GM21367 (cell line): ENCODE measurements at regions not wholly inside any gene's neighbourhood (a gene's known extent, or its start where the extent isn't known, plus 50 kb on each side); places are given as distances from the start of the nearest gene placed in this dataset.

Experiments used
- ATAC-seq: cut with Tn5 transposase; IDR thresholded peaks from one replicate; pipeline ENCODE4 v1.9.1; 2021; ENCODE audit not compliant: unreplicated experiment

DNA sequence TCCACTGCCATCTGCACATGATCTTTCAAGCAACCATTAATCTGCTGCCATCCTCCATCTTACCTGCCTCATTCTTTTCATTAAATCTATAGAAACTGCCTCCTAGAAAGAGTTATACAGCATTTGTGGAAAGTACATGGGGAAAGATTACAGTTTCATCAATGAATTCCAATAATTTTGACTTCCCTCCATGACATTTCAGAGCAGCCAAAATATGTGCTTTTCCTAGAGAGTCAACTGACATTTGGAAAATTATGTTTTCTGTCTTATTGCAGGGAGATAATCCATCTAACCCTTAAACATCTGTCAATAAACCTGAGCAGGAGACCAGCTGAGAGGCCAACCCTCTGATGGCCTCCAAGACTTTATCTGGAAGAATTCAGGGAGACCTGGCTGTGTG lies 147.0 kb upstream of the CDH5 start:
- no peak for ATAC-seq

DNA sequence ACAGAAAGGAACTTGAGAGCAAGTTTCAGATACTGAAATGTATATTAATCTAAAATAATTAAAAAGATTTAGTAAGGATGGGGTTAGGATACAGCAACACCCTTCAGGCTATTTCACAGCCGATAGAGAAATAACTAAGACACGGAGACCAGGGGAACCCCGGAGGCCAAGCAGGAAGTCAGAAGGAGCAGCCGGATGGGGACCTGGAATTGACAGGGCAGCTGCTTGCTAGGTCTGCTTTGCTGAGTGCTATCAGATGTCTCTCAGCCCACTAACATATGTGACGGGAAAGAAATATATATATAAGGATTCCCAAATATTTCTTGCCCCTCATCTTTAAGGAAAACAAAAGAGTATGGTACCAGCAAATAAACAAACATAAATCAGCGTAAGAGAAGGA lies 154.1 kb upstream of the CDH5 start:
- ATAC-seq = no peak

DNA sequence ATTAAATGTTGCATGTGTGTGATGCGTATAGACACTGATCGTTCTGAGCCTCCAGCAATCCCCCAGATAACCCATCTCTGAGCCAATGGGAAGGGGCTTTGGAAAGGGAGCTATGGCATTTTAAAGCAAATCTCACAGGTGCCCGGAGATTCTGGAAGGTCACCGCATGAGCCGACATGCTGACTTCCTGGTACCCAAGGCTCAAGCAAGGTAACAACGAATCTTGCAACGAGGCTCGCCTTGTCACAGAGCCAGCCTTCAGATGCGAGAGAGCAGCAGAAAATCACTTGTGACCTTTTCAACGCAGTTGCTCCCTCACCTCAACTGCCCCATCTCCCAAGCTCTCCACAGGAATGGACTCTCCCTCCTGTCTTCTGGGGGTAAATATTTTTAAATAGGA lies 154.8 kb upstream of the CDH5 start:
- ATAC-seq = no peak

DNA sequence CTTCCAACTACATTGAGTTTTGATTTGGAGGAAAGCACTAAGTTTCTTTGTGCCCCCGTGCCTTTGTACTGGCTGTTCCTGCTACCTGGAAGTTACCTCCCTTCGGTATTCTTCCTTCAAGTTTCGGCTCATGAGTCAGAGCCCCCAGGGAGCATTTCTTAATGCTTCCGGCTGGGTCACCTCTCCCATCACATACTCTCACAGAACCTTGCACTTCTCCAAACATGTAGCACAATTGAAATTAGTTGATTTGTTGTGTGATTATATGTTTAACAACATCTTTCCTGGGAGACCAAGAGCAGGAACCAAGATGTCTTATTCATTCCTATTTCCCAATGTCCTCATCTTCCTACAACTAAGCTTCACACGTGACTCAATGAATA lies 158.6 kb upstream of the CDH5 start:
- ATAC-seq = no peak

DNA sequence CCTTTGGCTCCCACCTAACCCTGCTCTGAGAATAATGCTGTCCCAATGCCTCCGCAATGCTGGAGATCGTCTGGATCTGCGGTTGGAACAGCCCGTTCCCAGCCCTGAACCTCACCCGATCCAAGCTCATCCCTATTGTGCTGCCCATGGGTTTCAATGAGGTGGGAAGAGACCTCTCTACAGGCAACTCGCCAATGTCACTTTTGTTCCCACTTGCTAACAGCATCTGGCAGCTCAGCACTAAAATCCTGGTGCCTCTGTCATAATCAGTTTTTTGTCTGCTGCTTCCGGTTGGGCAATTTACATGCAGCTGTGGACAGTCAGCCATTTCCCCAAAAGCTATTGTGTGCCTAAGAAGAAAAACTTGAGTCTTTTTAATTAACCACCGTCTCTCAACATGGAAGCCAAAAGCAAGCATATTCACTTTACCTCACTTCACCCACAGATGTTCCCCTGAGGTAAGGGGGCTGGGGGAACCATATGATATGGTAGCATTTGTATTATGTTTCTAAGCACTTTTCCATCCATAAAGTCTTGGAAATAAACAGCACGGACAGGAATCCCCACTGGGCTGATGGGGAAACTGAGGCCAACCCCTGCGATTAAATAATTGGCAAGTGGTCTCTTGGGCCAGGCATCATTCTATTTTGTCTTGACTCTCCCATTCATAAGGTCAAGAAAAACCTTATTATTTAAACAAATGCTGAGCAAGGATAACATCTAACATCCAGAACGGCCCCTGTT lies 159.2 kb upstream of the CDH5 start:
- no peak for ATAC-seq

DNA sequence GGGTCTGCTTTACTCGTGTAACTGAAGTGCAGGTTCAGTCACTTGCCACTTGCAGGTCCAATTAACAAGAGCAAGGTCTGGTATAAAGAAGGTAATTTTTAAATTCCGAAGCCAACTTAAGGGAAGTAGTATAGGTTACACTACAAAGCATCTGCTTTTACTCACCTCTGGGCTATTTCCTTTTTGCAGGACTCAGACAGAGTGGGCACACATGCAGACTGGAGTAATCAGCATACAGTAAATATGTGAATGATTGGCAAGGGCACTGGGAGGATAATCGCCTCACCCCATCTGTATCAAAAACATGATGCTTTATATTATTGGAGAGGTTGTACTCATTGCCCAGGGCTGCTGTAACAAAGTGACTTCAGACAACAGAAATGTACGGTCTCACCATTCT lies 160.1 kb upstream of the CDH5 start:
- no peak for ATAC-seq

DNA sequence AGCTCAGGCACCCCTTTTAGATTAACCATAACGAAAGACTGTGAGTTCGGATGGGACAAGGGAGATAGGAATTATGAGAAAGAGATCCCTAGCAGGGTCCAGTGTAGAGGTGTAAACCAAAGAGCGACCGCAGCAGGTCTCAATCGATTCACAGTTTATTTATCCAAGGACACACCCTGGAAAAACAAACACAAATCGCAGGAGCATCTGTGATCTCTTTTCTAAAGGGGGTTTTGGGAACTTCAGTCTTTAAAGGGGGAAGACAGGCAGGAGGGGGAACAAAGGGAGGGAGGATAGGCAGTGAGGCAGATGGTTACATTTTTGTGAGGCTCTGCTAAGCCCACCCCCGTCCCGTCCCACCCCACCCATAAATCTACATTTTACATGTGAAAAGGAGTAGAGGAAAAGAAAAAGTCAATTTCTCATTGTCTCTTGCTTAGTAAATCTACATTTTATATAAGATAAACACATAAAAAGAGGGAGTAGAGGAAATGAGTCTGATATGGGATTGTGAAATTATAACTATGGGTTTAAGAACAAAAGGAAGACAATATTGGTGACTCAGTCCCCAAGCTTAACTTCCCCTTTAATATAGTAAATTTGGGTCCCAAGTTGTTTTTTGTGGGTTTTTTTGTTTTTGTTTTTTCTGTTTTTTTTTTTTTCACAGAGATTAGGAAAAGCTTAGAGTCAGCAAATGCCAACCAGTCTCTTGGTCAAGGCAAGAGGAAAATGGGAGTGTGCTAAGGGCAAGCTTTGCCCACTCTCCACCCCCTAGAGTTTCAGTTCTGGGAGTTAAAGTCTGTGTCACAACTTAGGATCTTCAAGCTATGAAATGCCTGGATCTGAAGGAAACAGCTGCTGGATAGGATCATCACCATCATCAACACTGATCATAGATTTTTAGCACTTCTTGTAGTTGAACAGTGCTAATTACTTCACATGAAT lies 160.9 kb upstream of the CDH5 start:
- no peak for ATAC-seq

DNA sequence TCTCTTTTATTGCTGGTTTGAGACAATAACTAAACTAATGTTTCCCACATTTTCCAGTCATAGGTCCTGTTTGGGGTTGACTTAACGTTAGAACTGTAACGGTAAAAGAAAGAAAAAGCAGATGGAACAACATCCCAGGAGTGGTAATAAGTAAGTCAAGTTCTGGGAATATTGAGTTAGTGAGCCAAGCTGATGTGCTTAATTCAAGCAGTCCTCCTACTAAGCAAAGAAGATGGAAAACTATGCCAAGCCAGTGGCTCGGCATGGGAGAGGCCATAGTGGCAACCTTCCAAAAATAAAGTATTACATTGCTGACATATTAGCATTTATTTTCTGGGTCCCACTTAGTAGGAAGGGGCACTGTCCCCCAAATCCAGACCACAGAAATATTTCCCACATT lies 161.7 kb upstream of the CDH5 start:
- no peak for ATAC-seq

DNA sequence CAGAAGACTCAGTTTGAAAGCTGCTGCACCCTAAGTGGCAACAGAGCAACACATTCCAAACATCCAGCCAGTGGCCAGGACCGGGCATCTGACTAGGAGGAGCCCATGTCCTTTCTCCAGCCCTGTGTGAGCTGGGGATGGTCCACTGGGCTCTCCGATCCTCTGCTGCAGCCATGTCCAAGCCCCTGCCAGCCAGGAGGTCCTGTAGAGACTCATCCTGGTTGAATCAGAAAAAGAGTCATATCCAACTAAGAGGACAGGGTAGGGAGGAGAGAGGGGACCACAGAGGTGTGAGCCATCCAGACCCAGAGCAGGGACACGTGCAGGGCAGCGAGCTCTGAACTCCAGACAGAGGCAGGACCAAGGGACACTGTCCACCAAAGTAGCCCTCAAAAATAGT lies 163.0 kb upstream of the CDH5 start:
- no peak for ATAC-seq

DNA sequence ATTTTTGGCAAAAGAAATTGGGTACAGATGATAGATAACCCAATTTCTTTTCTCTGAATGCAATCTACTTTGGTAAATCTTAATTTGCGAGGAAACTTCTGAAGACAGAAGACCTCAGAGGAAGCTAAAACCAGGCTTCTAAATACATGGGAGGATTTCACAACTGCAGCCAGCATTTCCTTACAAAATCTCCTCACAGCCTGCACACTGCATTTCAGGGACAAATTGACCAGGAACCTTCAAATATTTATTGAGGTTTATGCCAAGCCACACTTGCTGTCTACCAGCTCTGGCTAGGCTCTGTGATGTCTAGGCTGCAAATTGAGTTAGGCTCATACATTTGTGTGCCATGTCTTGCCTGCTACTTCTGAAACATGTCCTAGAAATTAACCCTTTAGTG lies 167.3 kb upstream of the CDH5 start:
- ATAC-seq = no peak

DNA sequence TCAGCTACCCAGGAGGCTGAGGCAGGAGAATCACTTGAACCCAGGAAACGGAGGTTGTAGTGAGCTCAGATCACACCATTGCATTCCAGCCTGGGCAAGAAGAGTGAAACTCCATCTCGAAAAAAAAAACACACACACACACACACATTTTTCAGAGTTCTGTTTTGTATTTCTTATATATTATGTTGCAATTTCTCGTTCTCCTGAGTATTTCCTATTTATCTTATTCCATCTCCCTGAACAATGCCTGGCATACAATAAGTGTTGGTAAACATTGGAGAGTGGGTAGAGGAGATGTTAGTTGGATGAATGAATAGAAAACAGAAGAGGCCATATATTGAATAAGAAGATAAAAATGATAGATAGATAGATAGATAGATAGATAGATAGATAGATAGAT lies 167.8 kb upstream of the CDH5 start:
- no peak for ATAC-seq

DNA sequence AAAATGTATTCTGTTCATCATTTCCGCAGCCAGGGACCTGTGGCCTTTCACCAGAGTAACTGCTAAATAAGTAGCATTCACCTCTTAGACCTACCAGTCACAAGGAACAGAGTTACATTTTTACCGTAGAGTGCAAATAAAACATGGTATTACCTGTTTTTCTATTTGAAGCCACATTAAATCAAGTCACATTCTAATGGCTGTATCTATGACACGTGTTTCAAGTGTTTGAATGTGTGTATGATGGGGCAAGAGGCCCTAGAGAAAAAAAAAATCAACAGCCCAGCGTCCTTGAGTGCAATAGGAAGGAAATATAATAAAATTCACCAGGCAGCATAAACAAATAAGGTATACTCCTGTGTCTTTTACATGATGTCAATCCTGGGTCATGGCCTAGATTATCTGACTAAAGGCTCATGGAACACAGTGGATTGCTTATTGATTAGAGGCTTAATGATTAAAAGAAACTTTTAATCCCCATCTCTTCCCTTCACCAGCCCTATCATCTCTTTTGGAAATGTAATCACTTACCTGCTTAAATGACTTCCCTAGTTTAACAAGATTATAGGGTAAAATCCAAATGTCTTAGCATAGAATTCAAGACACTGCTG lies 168.7 kb upstream of the CDH5 start:
- no peak for ATAC-seq

DNA sequence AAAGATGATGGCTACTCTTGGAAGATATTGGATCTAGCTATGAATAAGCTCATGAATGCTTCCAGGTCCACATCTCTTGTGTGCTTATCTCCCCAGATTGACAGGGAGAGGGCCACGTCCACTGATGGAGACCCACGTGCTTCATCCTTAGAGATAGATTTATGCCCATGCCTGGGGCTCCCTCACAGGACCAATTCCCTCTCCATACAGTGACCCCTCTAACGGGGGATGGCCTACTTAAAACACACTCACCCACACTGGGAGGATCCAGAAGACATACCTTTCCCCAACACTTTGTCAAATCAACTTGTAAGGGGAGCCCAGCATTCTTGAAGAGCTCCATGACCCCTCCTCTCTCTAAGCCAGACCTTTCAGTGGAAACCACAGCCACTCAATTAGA lies 169.7 kb upstream of the CDH5 start:
- ATAC-seq = no peak

DNA sequence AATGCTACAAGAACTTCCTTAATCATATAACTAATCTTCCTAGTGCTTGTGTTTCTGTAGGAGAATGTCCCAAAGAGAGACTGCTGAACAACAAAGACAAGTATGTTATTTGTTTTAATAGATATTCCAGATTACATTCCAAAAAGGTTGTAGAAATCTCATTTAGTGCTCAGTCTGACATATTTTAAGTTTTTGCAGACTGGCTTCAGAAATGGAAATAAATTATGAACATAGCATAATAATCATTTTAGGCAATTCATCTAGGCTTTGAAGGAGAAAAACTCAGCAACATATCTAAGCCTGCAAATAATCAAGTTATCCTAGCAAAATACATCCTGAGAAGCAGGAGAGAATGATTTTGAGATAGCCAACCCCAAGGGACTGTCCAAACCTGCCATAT lies 171.6 kb upstream of the CDH5 start:
- ATAC-seq = no peak

DNA sequence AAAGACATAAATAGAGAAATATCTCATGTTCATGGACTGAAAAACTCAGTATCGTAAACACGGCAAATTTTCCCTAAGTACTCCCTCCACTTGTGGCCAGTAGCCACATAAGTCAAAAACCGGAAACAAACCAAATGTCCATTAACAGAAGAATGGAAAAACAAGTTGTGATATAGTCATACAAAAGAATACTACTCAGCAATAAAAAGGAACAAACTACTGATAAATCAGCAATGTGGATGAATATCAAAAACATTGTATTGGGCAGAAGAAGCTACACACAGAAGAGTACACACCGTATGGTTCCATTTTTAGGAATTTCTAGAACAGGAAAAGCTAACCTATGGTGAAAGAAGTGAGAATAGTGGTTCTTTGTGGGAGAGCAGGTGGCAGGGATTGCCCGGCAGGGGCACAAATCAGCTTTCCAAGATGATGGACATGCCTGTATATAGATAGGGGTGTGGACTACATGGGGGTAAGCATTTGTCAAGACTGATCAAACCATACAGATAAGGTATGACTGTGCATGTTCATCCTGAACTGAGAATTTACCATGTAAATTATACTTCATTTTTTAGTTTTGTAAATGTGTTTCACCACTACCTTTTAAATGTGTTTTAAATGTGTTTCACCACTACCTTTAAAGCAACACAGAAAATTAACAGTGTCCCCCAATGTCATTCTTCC lies 172.8 kb upstream of the CDH5 start:
- ATAC-seq = no peak

DNA sequence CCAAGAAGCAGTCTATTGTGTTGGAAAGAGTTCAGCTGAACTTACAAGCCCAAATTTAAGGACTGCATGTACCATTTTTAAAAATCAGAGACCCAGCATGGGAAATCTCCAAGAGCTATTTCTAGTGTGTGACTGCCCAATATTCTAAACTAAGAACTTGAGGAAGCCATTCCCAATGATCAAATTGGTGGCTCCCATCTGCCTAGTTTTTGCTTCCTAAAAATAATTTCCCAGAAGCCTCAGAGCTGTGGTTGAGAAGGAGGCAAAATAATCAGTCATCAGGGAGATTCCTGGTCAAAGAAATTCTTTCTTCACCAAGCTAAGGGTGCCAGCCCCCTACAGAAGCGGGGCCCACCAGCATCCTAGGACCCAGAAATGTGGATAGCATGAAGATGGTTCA lies 176.1 kb upstream of the CDH5 start:
- no peak for ATAC-seq

DNA sequence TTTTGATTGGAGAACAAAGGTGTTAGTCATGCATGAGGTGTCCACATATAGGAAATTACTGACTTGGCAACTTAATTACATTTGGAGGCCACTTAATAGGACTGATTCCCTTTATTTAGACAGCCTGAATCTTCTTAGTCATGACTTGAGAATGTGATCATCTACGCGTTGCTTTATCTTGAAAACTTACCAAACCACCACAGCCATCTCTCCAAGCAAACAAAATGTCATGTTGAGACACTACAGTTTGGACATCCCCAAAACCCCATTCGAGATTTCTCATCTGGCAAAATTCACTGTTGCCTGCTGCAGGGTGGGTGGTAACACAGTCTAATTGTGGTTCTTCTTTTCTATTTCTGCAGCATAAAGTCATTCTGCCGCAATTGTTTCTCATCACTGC lies 176.5 kb upstream of the CDH5 start:
- ATAC-seq = no peak

DNA sequence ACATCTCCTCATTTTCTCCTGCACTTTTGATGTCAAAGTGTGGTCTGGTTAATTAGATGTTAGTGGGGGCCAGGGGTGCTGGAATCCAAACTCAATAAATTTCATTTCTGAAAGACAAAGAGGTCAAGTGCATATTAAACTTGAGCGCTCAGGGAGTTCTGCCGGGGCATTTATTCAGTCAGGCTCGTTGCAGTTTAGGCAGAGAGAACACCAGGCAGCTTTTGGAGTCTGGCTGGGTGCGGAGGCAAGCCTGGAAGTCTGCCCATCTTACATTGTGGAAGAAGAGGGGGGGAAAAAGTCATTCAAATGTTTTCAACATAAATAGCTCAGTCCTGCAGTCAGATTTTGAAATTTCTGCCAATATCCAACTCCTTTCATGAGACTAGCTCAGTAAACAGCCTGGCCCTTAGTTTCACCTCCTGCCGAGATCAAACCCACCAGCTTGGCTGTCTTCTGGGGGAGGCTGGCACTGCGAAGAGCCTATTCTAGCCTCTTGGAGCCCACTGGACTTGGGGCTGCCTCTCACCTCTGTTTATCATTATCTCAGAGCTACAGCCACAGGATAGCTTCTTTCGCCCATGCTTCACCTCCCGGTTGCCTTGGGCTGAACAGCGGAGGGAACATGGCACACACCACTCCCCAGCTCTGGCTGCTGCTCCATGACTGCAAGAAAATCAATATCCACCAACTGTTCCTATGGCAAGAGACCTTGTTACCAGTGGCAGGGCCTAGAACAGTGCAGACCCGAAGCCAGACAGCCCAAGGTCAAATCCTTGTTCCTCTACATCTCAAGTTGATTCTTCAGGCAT lies 177.4 kb upstream of the CDH5 start:
- ATAC-seq = no peak

DNA sequence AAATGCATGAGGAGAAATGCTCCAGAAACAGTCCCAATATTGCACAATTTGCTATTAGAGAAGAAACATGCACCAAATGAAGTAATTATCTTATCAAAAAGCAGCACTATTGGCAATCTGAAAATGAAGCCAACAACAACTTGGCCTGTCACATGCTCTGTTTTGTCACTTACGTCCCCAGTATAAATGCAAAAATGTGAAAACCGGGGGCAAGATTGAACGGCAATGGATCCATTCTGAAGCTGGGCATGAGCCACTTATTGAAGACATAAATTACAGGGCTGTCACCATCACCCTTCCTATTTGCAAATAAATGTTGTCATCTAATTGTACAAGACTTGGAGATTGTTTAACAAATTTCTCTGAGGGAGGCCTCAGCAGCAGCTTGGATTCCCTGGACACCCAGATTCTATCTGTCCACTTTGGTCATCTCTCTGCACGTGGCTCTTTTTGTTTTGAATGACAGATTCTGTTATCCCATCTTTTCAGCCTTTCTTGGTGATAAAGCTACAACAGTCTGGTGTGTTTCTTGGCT lies 180.2 kb upstream of the CDH5 start:
- no peak for ATAC-seq

DNA sequence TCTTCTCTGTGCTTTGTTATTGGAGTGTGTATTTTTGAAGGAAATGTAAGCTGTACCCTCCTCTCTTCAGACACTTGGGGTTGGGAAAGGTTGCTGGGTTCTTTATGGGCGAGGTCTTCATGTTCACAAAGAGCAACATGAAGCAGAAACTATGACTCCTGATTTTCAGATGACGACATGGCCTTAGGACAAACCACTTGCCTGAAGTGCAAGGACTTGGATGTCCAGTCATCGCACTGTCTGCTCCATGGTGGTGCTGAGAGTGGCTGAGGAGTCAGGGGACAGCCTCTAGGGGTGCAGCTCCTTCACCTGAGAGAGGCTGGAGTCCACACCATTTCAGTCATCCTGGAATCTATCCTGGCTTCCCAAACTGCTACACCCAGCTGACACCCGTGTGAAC lies 183.9 kb upstream of the CDH5 start:
- no peak for ATAC-seq
